ENCODE measurements at regions not wholly inside any gene's neighbourhood (a gene's known extent, or its start where the extent isn't known, plus 50 kb on each side); places are given as distances from the start of the nearest gene placed in this dataset.

- TF ChIP-seq, protein P1, sequence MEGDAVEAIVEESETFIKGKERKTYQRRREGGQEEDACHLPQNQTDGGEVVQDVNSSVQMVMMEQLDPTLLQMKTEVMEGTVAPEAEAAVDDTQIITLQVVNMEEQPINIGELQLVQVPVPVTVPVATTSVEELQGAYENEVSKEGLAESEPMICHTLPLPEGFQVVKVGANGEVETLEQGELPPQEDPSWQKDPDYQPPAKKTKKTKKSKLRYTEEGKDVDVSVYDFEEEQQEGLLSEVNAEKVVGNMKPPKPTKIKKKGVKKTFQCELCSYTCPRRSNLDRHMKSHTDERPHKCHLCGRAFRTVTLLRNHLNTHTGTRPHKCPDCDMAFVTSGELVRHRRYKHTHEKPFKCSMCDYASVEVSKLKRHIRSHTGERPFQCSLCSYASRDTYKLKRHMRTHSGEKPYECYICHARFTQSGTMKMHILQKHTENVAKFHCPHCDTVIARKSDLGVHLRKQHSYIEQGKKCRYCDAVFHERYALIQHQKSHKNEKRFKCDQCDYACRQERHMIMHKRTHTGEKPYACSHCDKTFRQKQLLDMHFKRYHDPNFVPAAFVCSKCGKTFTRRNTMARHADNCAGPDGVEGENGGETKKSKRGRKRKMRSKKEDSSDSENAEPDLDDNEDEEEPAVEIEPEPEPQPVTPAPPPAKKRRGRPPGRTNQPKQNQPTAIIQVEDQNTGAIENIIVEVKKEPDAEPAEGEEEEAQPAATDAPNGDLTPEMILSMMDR (IDR thresholded peaks at IDR 0.05) = no peak
- no peak for TF ChIP-seq POLR2A (IDR thresholded peaks at IDR 0.05)
- no peak for TF ChIP-seq EP300 (IDR thresholded peaks at IDR 0.05)
These were observed 281.1 kb downstream of the ZNF516 start for GRCh38 chr18:76213991-76214390.
